GM18867 (cell line): ENCODE measurements at regions not wholly inside any gene's neighbourhood (a gene's known extent, or its start where the extent isn't known, plus 50 kb on each side); places are given as distances from the start of the nearest gene placed in this dataset.
"Not testable (repeated sequence)": the region's sequence is repeated elsewhere in the genome, so short reads cannot be mapped to it uniquely, and the experiment has no call there.

Experiments
- ATAC-seq: cut with Tn5 transposase; IDR thresholded peaks from one replicate; pipeline ENCODE4 v1.9.1; 2021; ENCODE audit warnings: mild to moderate bottlenecking, moderate library complexity; ENCODE audit not compliant: unreplicated experiment

GRCh38 chr21:6482616-6483015, 4038.8 kb upstream of the TPTE start:
- not testable (repeated sequence) for ATAC-seq

GRCh38 chr21:6483645-6484044, 4037.7 kb upstream of the TPTE start:
- not testable (repeated sequence) for ATAC-seq

GRCh38 chr21:6486821-6487220, 4034.6 kb upstream of the TPTE start:
- not testable (repeated sequence) for ATAC-seq

GRCh38 chr21:6492691-6493090, 4028.7 kb upstream of the TPTE start:
- ATAC-seq = not testable (repeated sequence)

- ATAC-seq = not testable (repeated sequence)
Observed at GRCh38 chr21:6493957-6494356, 4027.4 kb upstream of the TPTE start.

GRCh38 chr21:6496356-6496755, 4025.0 kb upstream of the TPTE start:
- not testable (repeated sequence) for ATAC-seq

GRCh38 chr21:6498716-6499115, 4022.7 kb upstream of the TPTE start:
- peak; percentile 21 for ATAC-seq

GRCh38 chr21:6499128-6499826, 4022.1 kb upstream of the TPTE start:
- peak; percentile 78 for ATAC-seq

GRCh38 chr21:6499866-6500265, 4021.5 kb upstream of the TPTE start:
- ATAC-seq = not testable (repeated sequence)

- ATAC-seq = not testable (repeated sequence)
Observed at GRCh38 chr21:6500681-6501080, 4020.7 kb upstream of the TPTE start.

- not testable (repeated sequence) for ATAC-seq
Observed at GRCh38 chr21:6506167-6506894, 4015.1 kb upstream of the TPTE start.

- ATAC-seq = not testable (repeated sequence)
Observed at GRCh38 chr21:6507632-6508031, 4013.8 kb upstream of the TPTE start.

GRCh38 chr21:6521777-6522176, 3999.6 kb upstream of the TPTE start:
- ATAC-seq = not testable (repeated sequence)

GRCh38 chr21:6526213-6526612, 3995.2 kb upstream of the TPTE start:
- not testable (repeated sequence) for ATAC-seq

- ATAC-seq = not testable (repeated sequence)
Observed at GRCh38 chr21:6530655-6531054, 3990.7 kb upstream of the TPTE start.

- ATAC-seq = not testable (repeated sequence)
Observed at GRCh38 chr21:6533261-6533660, 3988.1 kb upstream of the TPTE start.

- ATAC-seq = not testable (repeated sequence)
Observed at GRCh38 chr21:6538320-6538719, 3983.1 kb upstream of the TPTE start.

- not testable (repeated sequence) for ATAC-seq
Observed at GRCh38 chr21:6539688-6540087, 3981.7 kb upstream of the TPTE start.

GRCh38 chr21:6541036-6541435, 3980.3 kb upstream of the TPTE start:
- not testable (repeated sequence) for ATAC-seq

GRCh38 chr21:6545288-6545687, 3976.1 kb upstream of the TPTE start:
- not testable (repeated sequence) for ATAC-seq

GRCh38 chr21:6551045-6551444, 3970.3 kb upstream of the TPTE start:
- not testable (repeated sequence) for ATAC-seq
